ENCODE measurements at regions not wholly inside any gene's neighbourhood (a gene's known extent, or its start where the extent isn't known, plus 50 kb on each side); places are given as distances from the start of the nearest gene placed in this dataset.

- POLR2A ChIA-PET: no interaction called here
- H3K9me1 ChIP-seq (replicated peaks; ENCODE audit: control insufficient read depth, extremely low read depth, insufficient read depth, low read length): no peaks in the 10 kb centered on the region
- no TSS peak for BruUV-seq (replicated peaks)
- CTCF ChIA-PET: no interaction called here
- H2AFZ ChIP-seq (ENCODE audit: low read depth, low read length): no peak overlapping the region
- H4K20me1 ChIP-seq (replicated peaks; ENCODE audit: control insufficient read depth, extremely low read depth, insufficient read depth, low read length): no peaks in the 10 kb centered on the region
- DNase-seq (ENCODE audit: low read depth, low spot score): no peak
- H3K79me2 ChIP-seq (ENCODE audit: control insufficient read depth, insufficient read depth, low read length): no peaks in the 10 kb centered on the region
- intact Hi-C loops (cut with micrococcal nuclease): no loop called here
- H3K27ac ChIP-seq (ENCODE audit: insufficient read depth, low read depth, low read length): no peak overlapping the region
- no peak overlapping the region for H3K9ac ChIP-seq (replicated peaks; ENCODE audit: extremely low read depth, insufficient read depth, low read length)
- TF ChIP-seq EZH2 (IDR thresholded peaks at IDR 0.05; ENCODE audit: borderline replicate concordance, low read depth, low read length, severe bottlenecking) (no peak), POLR2A (IDR thresholded peaks at IDR 0.05; ENCODE audit: low read depth, low read length) (no peak), JUN (IDR thresholded peaks at IDR 0.05; ENCODE audit: borderline replicate concordance, insufficient read depth, insufficient read length, low read depth) (no peak), GATA2 (IDR thresholded peaks at IDR 0.05; ENCODE audit: insufficient read depth, insufficient read length, low read depth, low read length) (no peak), FOS (IDR thresholded peaks at IDR 0.05; ENCODE audit: borderline replicate concordance, insufficient read depth, low read length) (no peak), POLR2AphosphoS5 (IDR thresholded peaks at IDR 0.05; ENCODE audit: insufficient read depth, low read depth, low read length) (no peak), MYC (IDR thresholded peaks at IDR 0.05; ENCODE audit: low read depth, low read length) (no peak)
- TF ChIP-seq, protein P1, sequence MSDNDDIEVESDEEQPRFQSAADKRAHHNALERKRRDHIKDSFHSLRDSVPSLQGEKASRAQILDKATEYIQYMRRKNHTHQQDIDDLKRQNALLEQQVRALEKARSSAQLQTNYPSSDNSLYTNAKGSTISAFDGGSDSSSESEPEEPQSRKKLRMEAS (IDR thresholded peaks at IDR 0.05; ENCODE audit: insufficient read depth, insufficient read length): no peak
- H3K27me3 ChIP-seq (ENCODE audit: control insufficient read depth in 2 of 2, insufficient read depth in 2 of 2, low read length in 2 of 2): no peaks in the 10 kb centered on the region
- dilution Hi-C loops (cut with MboI; ENCODE audit: extremely low pct_ligation_motif_present, low sequenced_read_pairs): no loop called here
- no peaks in the 10 kb centered on the region for H3K9me3 ChIP-seq (replicated peaks; ENCODE audit: control insufficient read depth, insufficient read depth, low read length)
- no peaks in the 10 kb centered on the region for H3K4me1 ChIP-seq (ENCODE audit: control insufficient read depth, extremely low read depth, insufficient read depth, low read length)
- no peak overlapping the region for H3K4me2 ChIP-seq (ENCODE audit: insufficient read depth, low read length)
- H3K36me3 ChIP-seq (ENCODE audit: control insufficient read depth in 2 of 2, extremely low read depth in 1 of 2, insufficient read depth in 2 of 2, low read length in 2 of 2): no peaks in the 10 kb centered on the region
- FAIRE-seq: no peak
- H3K4me3 ChIP-seq (replicated peaks in 1 of 3; ENCODE audit: insufficient read depth in 1 of 3, low read depth in 1 of 3, low read length in 3 of 3): no peak overlapping the region
These were observed 186.8 kb downstream of the ACTL7B start for GRCh38 chr9:108668938-108669335.

DNA sequence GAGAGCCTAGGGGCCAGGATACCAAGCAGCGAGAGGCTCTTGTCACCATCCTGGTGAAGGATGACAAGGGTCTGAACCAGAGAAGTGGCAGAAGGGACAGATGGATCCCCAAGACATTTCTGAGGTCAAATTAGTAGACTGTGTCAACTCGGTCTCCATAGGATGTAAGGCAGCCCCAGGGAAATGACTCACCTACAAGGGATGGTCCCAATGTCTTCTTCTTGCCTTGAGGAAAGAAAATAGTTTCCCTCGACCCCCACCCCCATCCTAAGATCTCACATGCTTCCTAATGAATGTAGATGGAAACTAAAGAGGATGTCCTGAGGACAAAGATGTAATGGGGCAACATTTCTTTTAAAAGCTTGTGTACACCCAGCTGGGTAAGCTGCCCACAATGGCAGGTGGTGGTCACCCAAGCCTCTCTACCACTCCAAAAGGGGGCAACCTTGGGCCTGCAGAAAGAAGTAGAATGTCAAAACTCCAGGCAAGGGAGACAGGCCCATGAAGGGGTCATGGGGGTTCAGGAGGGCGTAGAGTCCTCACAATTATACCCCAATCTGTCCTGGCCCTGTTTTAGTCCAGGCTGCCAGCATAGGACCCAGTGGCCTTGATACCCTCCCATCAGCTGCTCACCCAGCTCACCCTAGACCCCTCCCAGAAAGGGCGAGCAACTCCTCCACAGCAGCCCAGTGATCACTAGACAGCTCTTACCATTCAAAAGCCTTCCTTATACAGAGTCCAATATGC lies 187.4 kb downstream of the ACTL7B start:
- dilution Hi-C loops (cut with MboI; ENCODE audit: extremely low pct_ligation_motif_present, low sequenced_read_pairs): no loop called here
- Histone ChIP-seq H3K27ac (ENCODE audit: insufficient read depth, low read depth, low read length) (no peak overlapping the region), H3K27me3 (ENCODE audit: control insufficient read depth in 2 of 2, insufficient read depth in 2 of 2, low read length in 2 of 2) (no peaks in the 10 kb centered on the region), H3K9me3 (replicated peaks; ENCODE audit: control insufficient read depth, insufficient read depth, low read length) (no peaks in the 10 kb centered on the region), H4K20me1 (replicated peaks; ENCODE audit: control insufficient read depth, extremely low read depth, insufficient read depth, low read length) (no peaks in the 10 kb centered on the region), H3K36me3 (ENCODE audit: control insufficient read depth in 2 of 2, extremely low read depth in 1 of 2, insufficient read depth in 2 of 2, low read length in 2 of 2) (no peaks in the 10 kb centered on the region), H3K79me2 (ENCODE audit: control insufficient read depth, insufficient read depth, low read length) (no peaks in the 10 kb centered on the region), H2AFZ (ENCODE audit: low read depth, low read length) (no peak overlapping the region), H3K9me1 (replicated peaks; ENCODE audit: control insufficient read depth, extremely low read depth, insufficient read depth, low read length) (no peaks in the 10 kb centered on the region), H3K9ac (replicated peaks; ENCODE audit: extremely low read depth, insufficient read depth, low read length) (no peak overlapping the region), H3K4me2 (ENCODE audit: insufficient read depth, low read length) (no peak overlapping the region), H3K4me3 (replicated peaks in 1 of 3; ENCODE audit: insufficient read depth in 1 of 3, low read depth in 1 of 3, low read length in 3 of 3) (no peak overlapping the region), H3K4me1 (ENCODE audit: control insufficient read depth, extremely low read depth, insufficient read depth, low read length) (no peaks in the 10 kb centered on the region)
- CTCF ChIA-PET: no interaction called here
- DNase-seq (ENCODE audit: low read depth, low spot score) (no peak), FAIRE-seq (no peak)
- BruUV-seq (replicated peaks): no TSS peak
- POLR2A ChIA-PET: no interaction called here
- intact Hi-C loops (cut with micrococcal nuclease): no loop called here
- TF ChIP-seq CTCF (IDR thresholded peaks at IDR 0.05; ENCODE audit: extremely low read depth in 1 of 2, insufficient read depth in 1 of 2, low read depth in 1 of 2, low read length in 2 of 2): no peak
- no peak for TF ChIP-seq GATA2 (IDR thresholded peaks at IDR 0.05; ENCODE audit: insufficient read depth, insufficient read length, low read depth, low read length)
- no peak for TF ChIP-seq POLR2A (IDR thresholded peaks at IDR 0.05; ENCODE audit: low read depth, low read length)
- no peak for TF ChIP-seq JUN (IDR thresholded peaks at IDR 0.05; ENCODE audit: borderline replicate concordance, insufficient read depth, insufficient read length, low read depth)
- no peak for TF ChIP-seq FOS (IDR thresholded peaks at IDR 0.05; ENCODE audit: borderline replicate concordance, insufficient read depth, low read length)
- TF ChIP-seq, protein P1 (IDR thresholded peaks at IDR 0.05; ENCODE audit: insufficient read depth, insufficient read length): no peak
- no peak for TF ChIP-seq EZH2 (IDR thresholded peaks at IDR 0.05; ENCODE audit: borderline replicate concordance, low read depth, low read length, severe bottlenecking)
- no peak for TF ChIP-seq MYC (IDR thresholded peaks at IDR 0.05; ENCODE audit: low read depth, low read length)
- no peak for TF ChIP-seq POLR2AphosphoS5 (IDR thresholded peaks at IDR 0.05; ENCODE audit: insufficient read depth, low read depth, low read length)

Data from endothelial cell of umbilical vein (primary cell).